RWPE2 (cell line): ENCODE measurements at regions not wholly inside any gene's neighbourhood (a gene's known extent, or its start where the extent isn't known, plus 50 kb on each side); places are given as distances from the start of the nearest gene placed in this dataset.
"Not testable (repeated sequence)": the region's sequence is repeated elsewhere in the genome, so short reads cannot be mapped to it uniquely, and the experiment has no call there.

Source experiments
- ATAC-seq: fragments of 200-7000 bp; cut with Tn5 transposase; 3 replicates; pipeline ENCODE4 v1.9.1; 2021; ENCODE audit warnings: low read depth
- DNase-seq: peaks from one replicate; pipeline ENCODE4 v3.0.0-alpha.2; 2020; ENCODE audit warnings: low spot score
- H3K27ac ChIP-seq: fragments of 450-650 bp; 2 replicates; pipeline ENCODE4 v1.5.1; 2017; ENCODE audit warnings: mild to moderate bottlenecking; ENCODE audit not compliant: poor library complexity, severe bottlenecking
- H3K27me3 ChIP-seq: fragments of 250-450 bp; sonication (Bioruptor Pico); 2 replicates; pipeline ENCODE4 v1.5.1; 2021; ENCODE audit warnings: mild to moderate bottlenecking, moderate library complexity; ENCODE audit not compliant: insufficient read depth, poor library complexity, severe bottlenecking
- H3K36me3 ChIP-seq: fragments of 250-450 bp; sonication (Bioruptor Pico); 2 replicates; pipeline ENCODE4 v1.5.1; 2020; ENCODE audit warnings: low read depth, mild to moderate bottlenecking, moderate library complexity
- H3K4me1 ChIP-seq: fragments of 250-450 bp; sonication (Bioruptor Pico); 2 replicates; pipeline ENCODE4 v1.5.1; 2021; ENCODE audit warnings: mild to moderate bottlenecking, moderate library complexity; ENCODE audit not compliant: insufficient read depth, poor library complexity, severe bottlenecking
- H3K4me3 ChIP-seq: fragments of 250-450 bp; sonication (Bioruptor Pico); 2 replicates; pipeline ENCODE4 v1.5.1; 2021; ENCODE audit warnings: mild to moderate bottlenecking, moderate library complexity; ENCODE audit not compliant: severe bottlenecking
- H3K9me3 ChIP-seq: fragments of 250-450 bp; sonication (Bioruptor Pico); 2 replicates; pipeline ENCODE4 v1.5.1; 2021; ENCODE audit warnings: mild to moderate bottlenecking, moderate library complexity; ENCODE audit not compliant: severe bottlenecking
- TF ChIP-seq, protein P1 (sequence below): fragments of 450-650 bp; IDR thresholded peaks from one replicate; pipeline ENCODE4 v1.5.1; 2017; ENCODE audit warnings: mild to moderate bottlenecking, moderate library complexity; ENCODE audit not compliant: poor library complexity, severe bottlenecking

DNA sequence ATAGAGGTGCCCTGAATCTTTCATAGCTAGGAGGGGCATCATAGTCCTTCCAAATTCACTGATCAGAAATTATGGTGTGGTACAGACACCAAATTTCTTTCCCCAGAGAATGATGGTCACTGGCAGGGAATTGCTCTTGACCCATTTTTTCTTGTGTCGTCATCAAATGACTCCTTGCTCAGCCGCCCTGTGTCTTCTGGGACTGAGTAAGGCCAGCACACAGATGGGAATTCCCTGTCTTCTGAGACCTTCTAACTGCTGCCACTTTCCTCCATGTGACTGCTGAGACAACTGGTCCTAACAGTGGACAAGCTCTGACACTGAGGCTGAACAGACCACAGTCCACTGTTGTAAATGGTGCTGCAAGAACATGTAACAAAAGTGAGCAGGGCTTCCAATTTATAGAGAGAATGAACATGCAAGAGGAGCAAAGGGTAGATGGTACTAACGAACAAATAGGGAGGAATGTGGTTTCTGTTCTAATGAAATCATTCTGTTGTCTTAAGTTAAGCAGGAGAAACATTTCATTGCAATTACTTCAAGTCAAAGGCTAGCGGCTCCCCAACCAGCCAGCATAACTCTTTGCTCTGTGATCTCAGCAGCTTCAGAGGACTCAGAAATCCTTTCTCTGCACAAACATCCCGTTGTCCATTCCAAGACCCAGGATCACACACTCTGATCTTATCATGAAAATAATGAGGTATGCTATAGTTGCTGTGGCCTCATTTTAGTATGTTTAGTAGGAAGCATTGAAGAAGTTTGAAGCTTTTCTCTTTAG lies 235.9 kb upstream of the PRSS1 start:
- H3K4me1 ChIP-seq = peaks cover 4% of the 10 kb centered on the region
- ATAC-seq (no peak), DNase-seq (no peak)
- H3K36me3 ChIP-seq = no peaks in the 10 kb centered on the region
- H3K4me3 ChIP-seq = no peak overlapping the region
- H3K27me3 ChIP-seq = no peaks in the 10 kb centered on the region
- H3K9me3 ChIP-seq = no peaks in the 10 kb centered on the region
- H3K27ac ChIP-seq = no peak overlapping the region
- TF ChIP-seq, protein P1, sequence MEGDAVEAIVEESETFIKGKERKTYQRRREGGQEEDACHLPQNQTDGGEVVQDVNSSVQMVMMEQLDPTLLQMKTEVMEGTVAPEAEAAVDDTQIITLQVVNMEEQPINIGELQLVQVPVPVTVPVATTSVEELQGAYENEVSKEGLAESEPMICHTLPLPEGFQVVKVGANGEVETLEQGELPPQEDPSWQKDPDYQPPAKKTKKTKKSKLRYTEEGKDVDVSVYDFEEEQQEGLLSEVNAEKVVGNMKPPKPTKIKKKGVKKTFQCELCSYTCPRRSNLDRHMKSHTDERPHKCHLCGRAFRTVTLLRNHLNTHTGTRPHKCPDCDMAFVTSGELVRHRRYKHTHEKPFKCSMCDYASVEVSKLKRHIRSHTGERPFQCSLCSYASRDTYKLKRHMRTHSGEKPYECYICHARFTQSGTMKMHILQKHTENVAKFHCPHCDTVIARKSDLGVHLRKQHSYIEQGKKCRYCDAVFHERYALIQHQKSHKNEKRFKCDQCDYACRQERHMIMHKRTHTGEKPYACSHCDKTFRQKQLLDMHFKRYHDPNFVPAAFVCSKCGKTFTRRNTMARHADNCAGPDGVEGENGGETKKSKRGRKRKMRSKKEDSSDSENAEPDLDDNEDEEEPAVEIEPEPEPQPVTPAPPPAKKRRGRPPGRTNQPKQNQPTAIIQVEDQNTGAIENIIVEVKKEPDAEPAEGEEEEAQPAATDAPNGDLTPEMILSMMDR = no peak

DNA sequence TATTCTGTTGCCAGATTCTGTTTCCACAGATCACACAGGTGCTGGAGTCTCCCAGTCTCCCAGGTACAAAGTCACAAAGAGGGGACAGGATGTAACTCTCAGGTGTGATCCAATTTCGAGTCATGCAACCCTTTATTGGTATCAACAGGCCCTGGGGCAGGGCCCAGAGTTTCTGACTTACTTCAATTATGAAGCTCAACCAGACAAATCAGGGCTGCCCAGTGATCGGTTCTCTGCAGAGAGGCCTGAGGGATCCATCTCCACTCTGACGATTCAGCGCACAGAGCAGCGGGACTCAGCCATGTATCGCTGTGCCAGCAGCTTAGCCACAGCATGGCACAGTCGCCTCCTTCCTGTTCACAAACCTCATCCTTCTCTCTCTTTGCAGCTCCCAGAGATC lies 237.5 kb upstream of the PRSS1 start:
- Histone ChIP-seq H3K27me3 (no peaks in the 10 kb centered on the region), H3K9me3 (no peaks in the 10 kb centered on the region), H3K27ac (no peak overlapping the region), H3K4me3 (no peak overlapping the region), H3K36me3 (no peaks in the 10 kb centered on the region), H3K4me1 (peaks cover 10% of the 10 kb centered on the region)
- no peak for ATAC-seq
- TF ChIP-seq, protein P1 = no peak
- no peak for DNase-seq

DNA sequence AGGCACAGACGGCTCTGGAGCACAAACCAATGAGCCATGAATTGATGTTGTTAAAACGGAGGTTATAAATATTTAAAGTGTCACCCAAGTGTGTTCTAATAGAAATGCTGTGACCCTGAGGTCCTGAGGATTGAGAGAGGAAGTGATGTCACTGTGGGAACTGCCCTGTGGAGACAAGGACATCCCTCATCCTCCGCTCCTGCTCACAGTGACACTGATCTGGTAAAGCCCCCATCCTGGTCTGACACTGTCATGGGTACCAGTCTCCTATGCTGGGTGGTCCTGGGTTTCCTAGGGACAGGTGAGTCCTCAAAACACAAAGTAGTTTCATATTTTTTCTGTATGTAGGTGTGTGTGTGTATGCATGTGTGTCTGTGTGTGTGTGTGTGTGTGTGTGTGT lies 237.9 kb upstream of the PRSS1 start:
- TF ChIP-seq, protein P1 = no peak
- no peak overlapping the region for H3K27ac ChIP-seq
- no peaks in the 10 kb centered on the region for H3K27me3 ChIP-seq
- no peak overlapping the region for H3K4me3 ChIP-seq
- H3K9me3 ChIP-seq = no peaks in the 10 kb centered on the region
- DNase-seq = no peak
- H3K4me1 ChIP-seq = peaks cover 10% of the 10 kb centered on the region
- H3K36me3 ChIP-seq = no peaks in the 10 kb centered on the region
- ATAC-seq = no peak

DNA sequence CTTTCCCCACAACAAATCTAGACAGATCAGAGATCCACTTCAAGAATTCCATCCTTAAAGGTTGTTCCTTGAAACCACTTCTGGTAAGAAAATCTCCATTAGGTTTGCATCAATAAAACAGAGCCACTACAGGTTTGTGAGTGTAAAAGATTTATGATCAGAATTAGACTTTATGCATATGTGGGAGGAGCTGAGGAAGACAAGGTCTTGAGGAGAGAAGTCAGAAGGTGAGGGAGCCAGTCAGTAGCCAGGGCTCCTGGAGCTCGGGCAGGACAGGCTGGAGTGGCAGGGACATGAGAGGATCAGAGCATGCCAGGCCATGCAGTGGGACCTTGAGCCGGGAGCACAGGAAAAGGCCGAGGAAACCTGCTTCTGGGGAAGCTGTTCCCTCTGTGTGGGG lies 240.0 kb upstream of the PRSS1 start:
- not testable (repeated sequence) for H3K4me1 ChIP-seq, ATAC-seq, H3K9me3 ChIP-seq, H3K27me3 ChIP-seq, H3K4me3 ChIP-seq, DNase-seq, H3K36me3 ChIP-seq, H3K27ac ChIP-seq

DNA sequence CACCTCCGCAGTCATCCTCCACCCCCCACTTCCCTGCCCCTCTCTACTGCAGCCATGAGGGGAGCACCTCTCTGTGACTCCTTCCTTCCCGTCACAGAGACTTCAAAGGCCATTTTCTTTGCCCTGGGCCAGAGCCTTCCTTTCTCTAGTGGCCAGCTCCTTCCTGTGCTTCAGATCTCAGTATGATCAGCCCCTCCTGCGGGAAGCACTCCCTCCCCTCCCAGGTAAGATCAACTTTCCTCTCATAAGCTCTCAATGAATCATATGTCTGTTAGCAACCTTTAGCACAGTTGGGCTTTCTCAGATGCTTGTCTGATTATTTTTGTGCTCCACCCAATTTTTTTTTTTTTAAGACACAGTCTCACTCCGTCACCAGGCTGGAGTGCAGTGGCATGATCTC lies 241.0 kb upstream of the PRSS1 start:
- Histone ChIP-seq H3K4me3 (no peak overlapping the region), H3K27ac (peak overlapping the region; percentile 46)

More for the DNA sequence above, 241.0 kb upstream of the PRSS1 start:
- no peaks in the 10 kb centered on the region for H3K9me3 ChIP-seq
- ATAC-seq (peak; percentile 98), DNase-seq (no peak)
- TF ChIP-seq, protein P1 = no peak
- no peaks in the 10 kb centered on the region for H3K27me3 ChIP-seq
- H3K4me1 ChIP-seq = peaks cover 10% of the 10 kb centered on the region
- no peaks in the 10 kb centered on the region for H3K36me3 ChIP-seq
